CD14-positive monocyte (primary cell): ENCODE measurements at regions not wholly inside any gene's neighbourhood (a gene's known extent, or its start where the extent isn't known, plus 50 kb on each side); places are given as distances from the start of the nearest gene placed in this dataset. TPM values are rescaled to one million over a fixed set of nuclear protein-coding genes. Genes with fewer than 3 reads are reported as not detected.

Experiments
- DNase-seq, 3 donors: peaks; one replicate each; pipeline ENCODE4 v3.0.0-alpha.2; 2011 to 2022
- H2AFZ ChIP-seq: 2 replicates; pipeline ENCODE4 v1.6.0; 2012; ENCODE audit warnings: mild to moderate bottlenecking, low read depth, low read length, inconsistent platforms; ENCODE audit not compliant: insufficient read depth, poor library complexity, severe bottlenecking
- H3K27ac ChIP-seq, 2 donors: 1 replicate in 1 of 2; 2 replicates in 1 of 2; pipeline ENCODE4 v1.5.1; 2012 to 2013; ENCODE audit warnings: low read length in 2 of 2, control low read depth in 1 of 2, inconsistent platforms in 1 of 2, low read depth in 1 of 2, mild to moderate bottlenecking in 1 of 2
- H3K27me3 ChIP-seq, 2 donors: one replicate each; pipeline versions ENCODE4 v1.6.0 to v1.6.1; 2011 to 2013; ENCODE audit warnings: low read length in 2 of 2; ENCODE audit not compliant: control insufficient read depth in 2 of 2, insufficient read depth in 2 of 2
- H3K36me3 ChIP-seq, 2 donors: replicated peaks in 1 of 2; 1 replicate in 1 of 2; 2 replicates in 1 of 2; pipeline versions ENCODE4 v1.5.1 to v1.6.1; 2012 to 2013; ENCODE audit warnings: low read length in 2 of 2, control low read depth in 1 of 2, inconsistent platforms in 1 of 2, mild to moderate bottlenecking in 1 of 2; ENCODE audit not compliant: insufficient read depth in 2 of 2, control insufficient read depth in 1 of 2
- H3K4me1 ChIP-seq, 2 donors: 1 replicate in 1 of 2; 2 replicates in 1 of 2; pipeline versions ENCODE4 v1.5.1 to v1.6.1; 2012 to 2013; ENCODE audit warnings: low read length in 2 of 2, control low read depth in 1 of 2, inconsistent platforms in 1 of 2, mild to moderate bottlenecking in 1 of 2, moderate library complexity in 1 of 2; ENCODE audit not compliant: insufficient read depth in 2 of 2, control insufficient read depth in 1 of 2
- H3K4me2 ChIP-seq: replicated peaks from 2 replicates; pipeline ENCODE3; 2012; ENCODE audit warnings: low read length, moderate library complexity, mild to moderate bottlenecking; ENCODE audit not compliant: poor library complexity, severe bottlenecking; ENCODE audit errors: extremely low read depth
- H3K4me3 ChIP-seq, 3 experiments: fragments of 200-600 bp in 1 of 3; sonication (generic) in 1 of 3; replicated peaks in 1 of 3; 1 replicate in 2 of 3; 2 replicates in 1 of 3; pipeline ENCODE4 v1.5.1; 2011 to 2013; ENCODE audit warnings: low read length in 3 of 3, mild to moderate bottlenecking in 3 of 3, control low read depth in 2 of 3, low read depth in 2 of 3, inconsistent platforms in 1 of 3, moderate library complexity in 1 of 3
- H3K79me2 ChIP-seq: 2 replicates; pipeline ENCODE4 v1.6.0; 2012; ENCODE audit warnings: mild to moderate bottlenecking, control low read depth, inconsistent platforms, low read length, moderate library complexity; ENCODE audit not compliant: insufficient read depth
- H3K9ac ChIP-seq: 2 replicates; pipeline ENCODE4 v1.6.0; 2017; ENCODE audit warnings: low read length, mild to moderate bottlenecking; ENCODE audit not compliant: insufficient read depth, poor library complexity, severe bottlenecking
- H3K9me3 ChIP-seq, 2 donors: replicated peaks in 1 of 2; 1 replicate in 1 of 2; 2 replicates in 1 of 2; pipeline versions ENCODE4 v1.5.1 to v1.6.1; 2012 to 2013; ENCODE audit warnings: low read length in 2 of 2, control low read depth in 1 of 2; ENCODE audit not compliant: control insufficient read depth in 1 of 2, insufficient read depth in 1 of 2
- H4K20me1 ChIP-seq: 2 replicates; pipeline ENCODE4 v1.6.0; 2012; ENCODE audit warnings: mild to moderate bottlenecking, low read length, control low read depth, moderate library complexity; ENCODE audit not compliant: insufficient read depth
- H3K27ac Mint-ChIP-seq, 7 donors: one replicate each; pipeline ENCODE4 v1.8.0; 2020; ENCODE audit warnings: mild to moderate bottlenecking in 7 of 7, mixed read lengths in 7 of 7, moderate library complexity in 6 of 7, inconsistent platforms in 2 of 7
- H3K27me3 Mint-ChIP-seq, 3 donors: one replicate each; pipeline ENCODE4 v1.8.0; 2021 to 2022; ENCODE audit warnings: low read depth in 3 of 3, mild to moderate bottlenecking in 3 of 3, mixed read lengths in 3 of 3, moderate library complexity in 3 of 3, inconsistent platforms in 1 of 3
- H3K36me3 Mint-ChIP-seq, 2 donors: one replicate each; pipeline ENCODE4 v1.8.0; 2020; ENCODE audit warnings: mixed read lengths in 2 of 2, inconsistent platforms in 1 of 2, mild to moderate bottlenecking in 1 of 2
- H3K4me1 Mint-ChIP-seq: one replicate; pipeline ENCODE4 v1.8.0; 2020; ENCODE audit warnings: mild to moderate bottlenecking, mixed read lengths
- H3K4me3 Mint-ChIP-seq, 2 donors: one replicate each; pipeline ENCODE4 v1.8.0; 2020; ENCODE audit warnings: mild to moderate bottlenecking in 2 of 2, mixed read lengths in 2 of 2, moderate library complexity in 1 of 2
- H3K9me3 Mint-ChIP-seq, 7 donors: one replicate each; pipeline ENCODE4 v1.8.0; 2020 to 2022; ENCODE audit warnings: mixed read lengths in 7 of 7, mild to moderate bottlenecking in 6 of 7, moderate library complexity in 6 of 7, inconsistent platforms in 2 of 7
- CTCF ChIP-seq: fragments of 200-600 bp; IDR thresholded peaks from one replicate; pipeline ENCODE4 v1.8.0; 2022; ENCODE audit warnings: antibody characterized with exemption, mild to moderate bottlenecking
- WGBS: methylation state at CpG from one replicate; pipeline ENCODE4 v1.1.5; 2013; ENCODE audit warnings: missing lambda C conversion rate; ENCODE audit not compliant: insufficient coverage; 5-methylcytosine and 5-hydroxymethylcytosine counted together
- intact Hi-C, 2 donors: fragments of 100-400 bp; cut with micrococcal nuclease; formaldehyde crosslinking; loops; one replicate each; pipeline versions ENCODE4 v1.15.0 to v1.15.1; 2023
- small RNA-seq: library from RNA; depleted of rRNA; stranded (forward); fragments of <200 nt; gene quantifications from one replicate; pipeline ENCODE3, GENCODE V24; 2012; ENCODE audit warnings: low read depth; ENCODE audit not compliant: insufficient read length

GRCh38 chr14:60589442-60589841, 59.8 kb downstream of the SIX1 start:
- Histone ChIP-seq H4K20me1 (no peaks in the 10 kb centered on the region), H3K4me3 (no peak overlapping the region), H3K27me3 (peaks cover 0 to 2% of the 10 kb centered on the region in 2 donors), H3K36me3 (no peaks in the 10 kb centered on the region), H3K79me2 (no peaks in the 10 kb centered on the region), H3K4me2 (no peak overlapping the region), H3K4me1 (no peaks in the 10 kb centered on the region), H3K9me3 (no peaks in the 10 kb centered on the region), H3K9ac (no peak overlapping the region), H3K27ac (no peak overlapping the region), H2AFZ (no peak overlapping the region)
- peaks cover 0 to 4% (median 0%) of the 10 kb centered on the region in 7 donors for H3K9me3 Mint-ChIP-seq
- H3K4me3 Mint-ChIP-seq, result no peak overlapping the region
- intact Hi-C loops, result no loop called here
- H3K27me3 Mint-ChIP-seq, result peaks cover 0 to 15% (median 7%) of the 10 kb centered on the region in 3 donors
- no CpG with 5 or more reads among the region's 1 CpG for WGBS
- no peaks in the 10 kb centered on the region for H3K36me3 Mint-ChIP-seq
- H3K27ac Mint-ChIP-seq, result no peak overlapping the region
- H3K4me1 Mint-ChIP-seq, result no peaks in the 10 kb centered on the region
- DNase-seq, result no peak
- no peak for TF ChIP-seq CTCF

GRCh38 chr14:60590991-60591414, 58.3 kb downstream of the SIX1 start:
- Mint-ChIP-seq H3K9me3 (peaks cover 0 to 3% (median 0%) of the 10 kb centered on the region in 7 donors), H3K4me1 (no peaks in the 10 kb centered on the region), H3K27me3 (peaks cover 1 to 13% (median 7%) of the 10 kb centered on the region in 3 donors), H3K36me3 (no peaks in the 10 kb centered on the region), H3K27ac (no peak overlapping the region), H3K4me3 (no peak overlapping the region)
- peaks cover 0 to 2% of the 10 kb centered on the region in 2 donors for H3K27me3 ChIP-seq
- H2AFZ ChIP-seq, result no peak overlapping the region
- DNase-seq, result no peak
- H3K27ac ChIP-seq, result no peak overlapping the region
- no peaks in the 10 kb centered on the region for H4K20me1 ChIP-seq
- no peaks in the 10 kb centered on the region for H3K4me1 ChIP-seq
- H3K4me3 ChIP-seq, result no peak overlapping the region
- H3K36me3 ChIP-seq, result no peaks in the 10 kb centered on the region
- no CpG with 5 or more reads among the region's 1 CpG for WGBS
- no peak for TF ChIP-seq CTCF
- no peaks in the 10 kb centered on the region for H3K79me2 ChIP-seq
- H3K9ac ChIP-seq, result no peak overlapping the region
- intact Hi-C loops, result no loop called here
- H3K9me3 ChIP-seq, result no peaks in the 10 kb centered on the region
- no peak overlapping the region for H3K4me2 ChIP-seq

Small RNA genes in the stretch of these regions (small RNA-seq; reads per million reads assigned to genes)
- not detected for gene AL049874.2
